SU-DHL-6 (cell line): ENCODE measurements at regions not wholly inside any gene's neighbourhood (a gene's known extent, or its start where the extent isn't known, plus 50 kb on each side); places are given as distances from the start of the nearest gene placed in this dataset.

Experiments
- H2AFZ ChIP-seq: fragments of 200-600 bp; sonication (generic); 2 replicates; pipeline ENCODE4 v1.6.1; 2014; ENCODE audit warnings: low read depth, mild to moderate bottlenecking, moderate library complexity, mixed read lengths, antibody characterized with exemption, low read length; ENCODE audit not compliant: severe bottlenecking
- H3F3A ChIP-seq: fragments of 200-600 bp; shearing (Covaris generic); 2 replicates; pipeline ENCODE4 v1.6.0; 2016; ENCODE audit warnings: antibody characterized with exemption, mild to moderate bottlenecking; ENCODE audit not compliant: insufficient read depth
- H3K27ac ChIP-seq: fragments of 200-600 bp; sonication (generic); 2 replicates; pipeline ENCODE4 v1.5.1; 2016; ENCODE audit warnings: low read depth, mild to moderate bottlenecking, low read length, moderate library complexity, mixed read lengths
- H3K27me3 ChIP-seq: fragments of 200-600 bp; sonication (generic), shearing (Covaris generic); 2 replicates; pipeline ENCODE4 v1.6.0; 2014; ENCODE audit warnings: mild to moderate bottlenecking, low read length
- H3K36me3 ChIP-seq: fragments of 200-600 bp; sonication (generic); 2 replicates; pipeline ENCODE4 v1.6.1; 2014; ENCODE audit warnings: mild to moderate bottlenecking, low read length, mixed read lengths
- H3K4me2 ChIP-seq: fragments of 300-600, 200-600 bp; shearing (Covaris generic), sonication (generic); 2 replicates; pipeline ENCODE4 v1.6.0; 2014; ENCODE audit warnings: low read length, low read depth, mild to moderate bottlenecking; ENCODE audit not compliant: poor library complexity, severe bottlenecking
- H3K4me3 ChIP-seq: fragments of 200-600 bp; sonication (generic); 2 replicates; pipeline ENCODE4 v1.5.1; 2014; ENCODE audit warnings: antibody characterized with exemption, low read length, mild to moderate bottlenecking, mixed read lengths; ENCODE audit not compliant: insufficient read depth, poor library complexity, severe bottlenecking
- H3K79me2 ChIP-seq: fragments of 200-600 bp; sonication (generic); 2 replicates; pipeline ENCODE4 v1.6.1; 2014; ENCODE audit warnings: mild to moderate bottlenecking, low read length, moderate library complexity; ENCODE audit not compliant: insufficient read depth
- H3K9ac ChIP-seq: fragments of 200-600 bp; sonication (generic); 2 replicates; pipeline ENCODE4 v1.7.0; 2014; ENCODE audit warnings: mild to moderate bottlenecking, low read length
- H3K9me2 ChIP-seq: fragments of 200-600 bp; sonication (generic); replicated peaks from 2 replicates; pipeline ENCODE4 v1.6.1; 2014; ENCODE audit warnings: low read length; ENCODE audit not compliant: insufficient read depth
- H3K9me3 ChIP-seq: fragments of 200-600 bp; sonication (generic); 2 replicates; pipeline ENCODE4 v1.6.1; 2014; ENCODE audit warnings: low read length, mixed read lengths; ENCODE audit not compliant: insufficient read depth
- H4K20me1 ChIP-seq: fragments of 200-600 bp; sonication (generic); 2 replicates; pipeline ENCODE4 v1.6.1; 2014; ENCODE audit warnings: low read depth, mild to moderate bottlenecking, antibody characterized with exemption, low read length, moderate library complexity, mixed read lengths
- EZH2phosphoT487 ChIP-seq: fragments of 200-600 bp; sonication (generic), shearing (Covaris generic); conservative IDR thresholded peaks from 2 replicates; pipeline ENCODE4 v1.6.1; 2018; ENCODE audit warnings: mild to moderate bottlenecking, antibody characterized with exemption, low read length, moderate library complexity, mixed read lengths
- TF ChIP-seq, protein P1 (sequence below): fragments of 200-600 bp; sonication (generic); IDR thresholded peaks from one replicate; pipeline ENCODE4 v1.5.1; 2017; ENCODE audit warnings: antibody characterized with exemption, mild to moderate bottlenecking, low read length, moderate library complexity; ENCODE audit not compliant: insufficient read depth, poor library complexity, severe bottlenecking

DNA sequence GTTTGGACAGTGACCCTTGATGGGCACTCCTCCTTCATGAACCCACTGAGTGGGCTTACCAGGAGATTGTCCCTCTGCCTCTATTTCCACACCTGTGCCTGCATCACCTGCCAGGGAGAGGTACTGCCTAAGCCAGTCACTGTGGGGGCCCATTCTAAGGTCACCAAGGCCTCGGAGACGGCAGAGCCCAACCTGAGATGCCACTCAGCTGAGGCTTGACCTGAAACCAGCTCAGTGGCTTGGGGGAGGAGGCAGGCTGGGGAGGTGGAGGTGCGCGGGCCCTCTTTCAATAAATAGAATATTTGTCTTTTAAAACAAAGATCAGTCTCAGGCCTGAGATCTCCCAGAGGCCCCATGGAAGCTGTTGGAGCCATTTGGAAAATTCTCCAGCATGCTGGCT lies 84.5 kb downstream of the DHCR7 start:
- Histone ChIP-seq H3K27me3 (0 out of 2 replicates have a peak, but pooled peaks cover 3% of the 10 kb centered on the region), H2AFZ (no peak overlapping the region), H4K20me1 (no peaks in the 10 kb centered on the region), H3K36me3 (no peaks in the 10 kb centered on the region), H3K9me2 (no peaks in the 10 kb centered on the region), H3K4me2 (no peak overlapping the region), H3K9me3 (peaks cover 5% of the 10 kb centered on the region; the same call in 1 of the 2 replicates), H3K79me2 (no peaks in the 10 kb centered on the region), H3F3A (no peaks in the 10 kb centered on the region), H3K4me3 (no peak overlapping the region), H3K9ac (no peak overlapping the region), H3K27ac (no peak overlapping the region)
- TF ChIP-seq EZH2phosphoT487 = no peak
- TF ChIP-seq, protein P1, sequence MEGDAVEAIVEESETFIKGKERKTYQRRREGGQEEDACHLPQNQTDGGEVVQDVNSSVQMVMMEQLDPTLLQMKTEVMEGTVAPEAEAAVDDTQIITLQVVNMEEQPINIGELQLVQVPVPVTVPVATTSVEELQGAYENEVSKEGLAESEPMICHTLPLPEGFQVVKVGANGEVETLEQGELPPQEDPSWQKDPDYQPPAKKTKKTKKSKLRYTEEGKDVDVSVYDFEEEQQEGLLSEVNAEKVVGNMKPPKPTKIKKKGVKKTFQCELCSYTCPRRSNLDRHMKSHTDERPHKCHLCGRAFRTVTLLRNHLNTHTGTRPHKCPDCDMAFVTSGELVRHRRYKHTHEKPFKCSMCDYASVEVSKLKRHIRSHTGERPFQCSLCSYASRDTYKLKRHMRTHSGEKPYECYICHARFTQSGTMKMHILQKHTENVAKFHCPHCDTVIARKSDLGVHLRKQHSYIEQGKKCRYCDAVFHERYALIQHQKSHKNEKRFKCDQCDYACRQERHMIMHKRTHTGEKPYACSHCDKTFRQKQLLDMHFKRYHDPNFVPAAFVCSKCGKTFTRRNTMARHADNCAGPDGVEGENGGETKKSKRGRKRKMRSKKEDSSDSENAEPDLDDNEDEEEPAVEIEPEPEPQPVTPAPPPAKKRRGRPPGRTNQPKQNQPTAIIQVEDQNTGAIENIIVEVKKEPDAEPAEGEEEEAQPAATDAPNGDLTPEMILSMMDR = no peak

DNA sequence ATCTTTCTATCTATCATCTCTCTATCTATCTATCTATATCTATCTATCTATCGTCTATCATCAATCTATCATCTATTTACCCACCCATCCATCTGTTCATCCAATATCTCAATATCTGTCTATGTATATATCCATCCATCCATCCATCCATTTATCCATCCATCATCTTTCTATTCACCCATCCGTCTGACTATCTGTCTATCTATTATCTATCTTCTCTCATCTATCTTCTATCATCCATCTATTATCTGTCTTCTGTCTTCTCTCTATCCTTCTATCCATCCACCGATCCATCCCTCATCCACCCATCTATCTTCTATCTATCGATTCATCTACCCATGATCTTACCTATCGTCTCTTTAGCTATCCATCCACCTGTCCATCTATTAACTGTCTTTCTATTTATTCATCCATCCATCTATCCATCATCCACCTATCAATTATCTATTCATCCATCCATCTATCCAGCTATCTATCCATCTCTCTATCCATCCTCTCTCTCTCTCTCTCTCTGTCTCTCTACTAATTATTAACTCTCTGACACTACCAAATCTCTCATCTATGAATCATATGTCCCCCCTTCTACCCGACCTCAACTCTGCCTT lies 89.1 kb downstream of the DHCR7 start:
- Histone ChIP-seq H3K9me2 (no peaks in the 10 kb centered on the region), H3K9ac (no peak overlapping the region), H3K27ac (no peak overlapping the region), H3F3A (no peaks in the 10 kb centered on the region), H4K20me1 (no peaks in the 10 kb centered on the region), H3K79me2 (no peaks in the 10 kb centered on the region), H3K4me2 (no peak overlapping the region), H3K36me3 (no peaks in the 10 kb centered on the region), H3K4me3 (no peak overlapping the region), H2AFZ (no peak overlapping the region), H3K27me3 (0 out of 2 replicates have a peak, but pooled peaks cover 3% of the 10 kb centered on the region), H3K9me3 (peaks cover 5% of the 10 kb centered on the region; the same call in 1 of the 2 replicates)
- TF ChIP-seq, protein P1 = no peak
- no peak for TF ChIP-seq EZH2phosphoT487

DNA sequence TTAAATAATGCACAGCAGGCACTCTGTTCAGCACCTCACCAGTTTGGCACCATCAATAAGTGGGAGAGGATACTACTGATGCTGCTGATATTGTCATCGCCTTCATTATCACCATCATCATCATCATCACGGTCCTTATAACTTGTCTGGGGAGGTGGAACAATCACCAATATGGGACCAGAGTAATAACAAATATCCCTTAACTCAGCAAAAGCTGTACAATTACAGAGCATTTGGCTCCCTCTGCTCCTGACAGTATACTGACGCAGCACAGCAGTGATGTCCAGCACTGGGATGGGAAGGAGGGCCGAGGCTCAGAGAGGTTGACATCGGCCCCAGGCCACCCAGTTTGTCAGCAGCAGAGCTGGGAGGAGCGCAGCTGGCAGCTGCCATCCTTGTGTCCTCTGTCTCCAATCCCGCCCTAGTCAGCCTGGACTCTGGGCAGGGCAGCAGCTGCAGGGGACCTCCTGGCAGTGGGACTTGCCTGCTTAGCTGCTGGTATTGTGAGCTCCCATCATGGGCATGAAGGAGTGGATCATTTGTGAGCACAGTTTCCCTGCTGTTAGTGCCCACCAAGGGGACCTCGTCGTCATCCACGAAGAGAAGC lies 90.0 kb downstream of the DHCR7 start:
- Histone ChIP-seq H3K9me3 (peaks cover 5% of the 10 kb centered on the region; the same call in 1 of the 2 replicates), H3K27ac (no peak overlapping the region), H3F3A (no peaks in the 10 kb centered on the region), H4K20me1 (no peaks in the 10 kb centered on the region), H2AFZ (no peak overlapping the region), H3K79me2 (no peaks in the 10 kb centered on the region), H3K27me3 (0 out of 2 replicates have a peak, but pooled peaks cover under 1% of the 10 kb centered on the region), H3K9me2 (no peaks in the 10 kb centered on the region), H3K36me3 (no peaks in the 10 kb centered on the region), H3K4me3 (no peak overlapping the region), H3K4me2 (no peak overlapping the region), H3K9ac (no peak overlapping the region)
- TF ChIP-seq EZH2phosphoT487 = no peak

DNA sequence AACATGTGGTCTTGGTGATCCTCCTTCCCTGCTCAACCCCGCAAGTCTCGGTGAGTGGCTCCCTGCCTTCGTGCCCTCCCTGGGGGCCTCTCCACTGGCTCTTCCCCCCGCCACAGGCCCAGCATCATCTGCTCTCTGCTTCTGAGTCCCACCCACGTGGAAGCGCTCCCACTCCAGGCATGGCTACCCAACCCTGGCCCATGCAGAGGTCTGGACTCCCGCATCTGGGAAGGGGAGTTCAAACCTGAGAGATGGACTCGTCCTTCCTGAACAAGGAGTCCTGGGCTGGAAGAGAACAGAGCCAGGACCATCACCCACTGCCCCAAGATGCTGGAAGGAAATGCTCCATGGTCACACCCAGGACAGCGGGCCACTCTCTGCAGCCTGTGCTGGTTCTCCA lies 90.8 kb downstream of the DHCR7 start:
- no peaks in the 10 kb centered on the region for H3K79me2 ChIP-seq
- no peak overlapping the region for H3K4me3 ChIP-seq
- peaks cover 5% of the 10 kb centered on the region; the same call in 1 of the 2 replicates for H3K9me3 ChIP-seq
- H4K20me1 ChIP-seq = no peaks in the 10 kb centered on the region
- H3F3A ChIP-seq = no peaks in the 10 kb centered on the region
- no peak overlapping the region for H3K4me2 ChIP-seq
- H3K9ac ChIP-seq = no peak overlapping the region
- no peaks in the 10 kb centered on the region for H3K27me3 ChIP-seq
- H3K36me3 ChIP-seq = no peaks in the 10 kb centered on the region
- no peak overlapping the region for H2AFZ ChIP-seq
- no peaks in the 10 kb centered on the region for H3K9me2 ChIP-seq
- TF ChIP-seq EZH2phosphoT487 = no peak
- TF ChIP-seq, protein P1 = no peak
- no peak overlapping the region for H3K27ac ChIP-seq
